ENCODE measurements at regions not wholly inside any gene's neighbourhood (a gene's known extent, or its start where the extent isn't known, plus 50 kb on each side); places are given as distances from the start of the nearest gene placed in this dataset.

- no peaks in the 10 kb centered on the region for H3K9me3 ChIP-seq
- H3K4me1 ChIP-seq: no peaks in the 10 kb centered on the region
- H3K27ac ChIP-seq: no peak overlapping the region
- H3K27me3 ChIP-seq: no peaks in the 10 kb centered on the region
- no peak overlapping the region for H3K4me3 ChIP-seq
- no peaks in the 10 kb centered on the region for H3K36me3 ChIP-seq
- 87% methylated on average over 3 of the region's 3 CpGs for WGBS
- no peak for DNase-seq (ENCODE audit: low spot score in 2 of 2)
- TF ChIP-seq POLR2AphosphoS5 (IDR thresholded peaks at IDR 0.05) (no peak), POLR2A (IDR thresholded peaks at IDR 0.05) (no peak), EP300 (IDR thresholded peaks at IDR 0.05) (no peak), CTCF (IDR thresholded peaks at IDR 0.05) (no peak)
Observed at GRCh38 chr2:64777841-64778240, 124.1 kb upstream of the SERTAD2 start.

- no peak for DNase-seq (ENCODE audit: low spot score in 2 of 2)
- no peaks in the 10 kb centered on the region for H3K9me3 ChIP-seq
- no peak overlapping the region for H3K27ac ChIP-seq
- H3K4me3 ChIP-seq: no peak overlapping the region
- H3K4me1 ChIP-seq: no peaks in the 10 kb centered on the region
- no peaks in the 10 kb centered on the region for H3K36me3 ChIP-seq
- H3K27me3 ChIP-seq: no peaks in the 10 kb centered on the region
- 46% methylated on average over 5 of the region's 5 CpGs for WGBS
- TF ChIP-seq POLR2A (IDR thresholded peaks at IDR 0.05) (no peak), EP300 (IDR thresholded peaks at IDR 0.05) (no peak), CTCF (IDR thresholded peaks at IDR 0.05) (no peak), POLR2AphosphoS5 (IDR thresholded peaks at IDR 0.05) (no peak)
Observed at GRCh38 chr2:64779117-64779690, 125.5 kb upstream of the SERTAD2 start.

- TF ChIP-seq CTCF (IDR thresholded peaks at IDR 0.05): no peak
- TF ChIP-seq EP300 (IDR thresholded peaks at IDR 0.05): no peak
- TF ChIP-seq POLR2A (IDR thresholded peaks at IDR 0.05): no peak
- no peak for TF ChIP-seq POLR2AphosphoS5 (IDR thresholded peaks at IDR 0.05)
- 91% methylated on average over 6 of the region's 6 CpGs for WGBS
- no peak overlapping the region for H3K4me3 ChIP-seq
- H3K4me1 ChIP-seq: no peaks in the 10 kb centered on the region
- H3K27ac ChIP-seq: no peak overlapping the region
- no peaks in the 10 kb centered on the region for H3K36me3 ChIP-seq
- no peak for DNase-seq (ENCODE audit: low spot score in 2 of 2)
- H3K27me3 ChIP-seq: no peaks in the 10 kb centered on the region
- H3K9me3 ChIP-seq: no peaks in the 10 kb centered on the region
Observed at GRCh38 chr2:64780041-64780440, 126.3 kb upstream of the SERTAD2 start.

- Histone ChIP-seq H3K4me3 (no peak overlapping the region), H3K36me3 (no peaks in the 10 kb centered on the region), H3K9me3 (no peaks in the 10 kb centered on the region), H3K27me3 (no peaks in the 10 kb centered on the region), H3K4me1 (peaks cover 2% of the 10 kb centered on the region), H3K27ac (no peak overlapping the region)
- no peak for DNase-seq (ENCODE audit: low spot score in 2 of 2)
- TF ChIP-seq POLR2A (IDR thresholded peaks at IDR 0.05): no peak
- no peak for TF ChIP-seq EP300 (IDR thresholded peaks at IDR 0.05)
- TF ChIP-seq POLR2AphosphoS5 (IDR thresholded peaks at IDR 0.05): no peak
- TF ChIP-seq CTCF (IDR thresholded peaks at IDR 0.05): no peak
- WGBS: 96% methylated on average over 2 of the region's 2 CpGs
Observed at GRCh38 chr2:64781711-64782390, 128.1 kb upstream of the SERTAD2 start.

GRCh38 chr2:64784168-64785061, 130.7 kb upstream of the SERTAD2 start:
- Histone ChIP-seq H3K4me3 (no peak overlapping the region), H3K36me3 (no peaks in the 10 kb centered on the region), H3K9me3 (no peaks in the 10 kb centered on the region), H3K27me3 (no peaks in the 10 kb centered on the region), H3K27ac (no peak overlapping the region), H3K4me1 (peaks cover 8% of the 10 kb centered on the region)
- WGBS: 88% methylated on average over 5 of the region's 14 CpGs
- no peak for DNase-seq (ENCODE audit: low spot score in 2 of 2)
- TF ChIP-seq POLR2A (IDR thresholded peaks at IDR 0.05): no peak
- TF ChIP-seq EP300 (IDR thresholded peaks at IDR 0.05): no peak
